Endothelial cell of umbilical vein (primary cell): ENCODE measurements at regions not wholly inside any gene's neighbourhood (a gene's known extent, or its start where the extent isn't known, plus 50 kb on each side); places are given as distances from the start of the nearest gene placed in this dataset.

ENCODE experiments used
- BruUV-seq: library from RNA; stranded (reverse); fragments of 400-500 nt; replicated peaks from 2 replicates; lab custom pipeline; 2021; lab: Mats Ljungman, UMichigan
- CTCF ChIA-PET: fragments of 300-600, 350-600 bp; sonication (Branson Sonifier 250); formaldehyde crosslinking; loops from one replicate; lab custom pipeline; 2021; ENCODE audit warnings: antibody characterized with exemption, inconsistent platforms; lab: Charles Lee
- POLR2A ChIA-PET: fragments of 300-600, 350-600 bp; sonication (Branson Sonifier 250); formaldehyde crosslinking; loops from one replicate; lab custom pipeline; 2021; ENCODE audit warnings: antibody characterized with exemption, inconsistent platforms; lab: Charles Lee
- DNase-seq: peaks from one replicate; pipeline ENCODE4 v3.0.0-alpha.2; 2011; ENCODE audit warnings: low read depth, low spot score
- FAIRE-seq: peaks from 2 replicates; lab custom pipeline; 2011; peaks lifted over from hg19 to GRCh38; lab: Jason Lieb, UNC
- H2AFZ ChIP-seq: 2 replicates; pipeline ENCODE4 v1.6.0; 2012; ENCODE audit warnings: low read depth, low read length, control low read depth, inconsistent platforms
- H3K27ac ChIP-seq: 2 replicates; pipeline ENCODE4 v1.5.1; 2011; ENCODE audit warnings: low read depth, mild to moderate bottlenecking, control low read depth, low read length, moderate library complexity; ENCODE audit not compliant: insufficient read depth
- H3K27me3 ChIP-seq, 2 experiments: 2 replicates each; pipeline versions ENCODE4 v1.6.0 to v1.6.1; 2011; ENCODE audit warnings: low read length in 2 of 2, mixed read lengths in 1 of 2; ENCODE audit not compliant: control insufficient read depth in 2 of 2, insufficient read depth in 2 of 2
- H3K36me3 ChIP-seq, 2 experiments: 2 replicates in 1 of 2; 3 replicates in 1 of 2; pipeline ENCODE4 v1.5.1; 2011; ENCODE audit warnings: low read length in 2 of 2, mild to moderate bottlenecking in 1 of 2, moderate library complexity in 1 of 2; ENCODE audit not compliant: control insufficient read depth in 2 of 2, insufficient read depth in 2 of 2; ENCODE audit errors: extremely low read depth in 1 of 2
- H3K4me1 ChIP-seq: 3 replicates; pipeline ENCODE4 v1.5.1; 2011; ENCODE audit warnings: mild to moderate bottlenecking, low read length; ENCODE audit not compliant: control insufficient read depth, insufficient read depth; ENCODE audit errors: extremely low read depth
- H3K4me2 ChIP-seq: 2 replicates; pipeline ENCODE4 v1.6.1; 2011; ENCODE audit warnings: low read length, control low read depth, mixed read lengths; ENCODE audit not compliant: insufficient read depth
- H3K4me3 ChIP-seq, 3 experiments: fragments of 200-600 bp in 1 of 3; sonication (generic), shearing (Covaris generic) in 1 of 3; replicated peaks in 1 of 3; 2 replicates each; pipeline ENCODE4 v1.5.1; 2011 to 2016; ENCODE audit warnings: control low read depth in 3 of 3, low read length in 3 of 3, mild to moderate bottlenecking in 2 of 3, inconsistent platforms in 1 of 3, low read depth in 1 of 3, moderate library complexity in 1 of 3; ENCODE audit not compliant: insufficient read depth in 1 of 3
- H3K79me2 ChIP-seq: 2 replicates; pipeline ENCODE4 v1.6.0; 2012; ENCODE audit warnings: low read length, inconsistent platforms; ENCODE audit not compliant: control insufficient read depth, insufficient read depth
- H3K9ac ChIP-seq: replicated peaks from 2 replicates; pipeline ENCODE3; 2011; ENCODE audit warnings: low read length, control low read depth; ENCODE audit not compliant: insufficient read depth; ENCODE audit errors: extremely low read depth
- H3K9me1 ChIP-seq: replicated peaks from 3 replicates; pipeline ENCODE4 v1.6.0; 2011; ENCODE audit warnings: mild to moderate bottlenecking, low read length; ENCODE audit not compliant: control insufficient read depth, insufficient read depth; ENCODE audit errors: extremely low read depth
- H3K9me3 ChIP-seq: replicated peaks from 2 replicates; pipeline ENCODE4 v1.5.1; 2012; ENCODE audit warnings: low read length, inconsistent platforms; ENCODE audit not compliant: control insufficient read depth, insufficient read depth
- H4K20me1 ChIP-seq: replicated peaks from 2 replicates; pipeline ENCODE3; 2011; ENCODE audit warnings: mild to moderate bottlenecking, low read length; ENCODE audit not compliant: control insufficient read depth, insufficient read depth; ENCODE audit errors: extremely low read depth
- CTCF ChIP-seq, 2 donors: IDR thresholded peaks; 1 replicate in 1 of 2; 2 replicates in 1 of 2; pipeline ENCODE4 v1.5.1; 2011; ENCODE audit warnings: low read length in 2 of 2, mild to moderate bottlenecking in 2 of 2, moderate library complexity in 2 of 2, control low read depth in 1 of 2, inconsistent platforms in 1 of 2, low read depth in 1 of 2; ENCODE audit not compliant: insufficient read depth in 1 of 2; ENCODE audit errors: extremely low read depth in 1 of 2
- EZH2 ChIP-seq: IDR thresholded peaks from 2 replicates; pipeline ENCODE4 v1.6.1; 2012; ENCODE audit warnings: borderline replicate concordance, low read depth, mild to moderate bottlenecking, moderate library complexity, low read length, inconsistent platforms; ENCODE audit not compliant: severe bottlenecking
- FOS ChIP-seq: IDR thresholded peaks from 2 replicates; pipeline ENCODE4 v1.6.1; 2011; ENCODE audit warnings: mild to moderate bottlenecking, low read length, moderate library complexity, borderline replicate concordance; ENCODE audit not compliant: insufficient read depth
- GATA2 ChIP-seq: IDR thresholded peaks from 2 replicates; pipeline ENCODE4 v1.7.0; 2011; ENCODE audit warnings: low read depth, mild to moderate bottlenecking, moderate library complexity, mixed read lengths, low read length; ENCODE audit not compliant: insufficient read length, insufficient read depth
- JUN ChIP-seq: IDR thresholded peaks from 2 replicates; pipeline ENCODE4 v1.6.1; 2011; ENCODE audit warnings: borderline replicate concordance, low read depth; ENCODE audit not compliant: insufficient read length, insufficient read depth
- MYC ChIP-seq: IDR thresholded peaks from one replicate; pipeline ENCODE4 v1.6.1; 2011; ENCODE audit warnings: mild to moderate bottlenecking, low read depth, low read length
- POLR2A ChIP-seq: IDR thresholded peaks from 2 replicates; pipeline ENCODE4 v1.6.1; 2012; ENCODE audit warnings: low read depth, mild to moderate bottlenecking, control low read depth, low read length
- POLR2AphosphoS5 ChIP-seq: IDR thresholded peaks from 2 replicates; pipeline ENCODE4 v1.6.1; 2012; ENCODE audit warnings: low read depth, mild to moderate bottlenecking, control low read depth, low read length, moderate library complexity; ENCODE audit not compliant: insufficient read depth
- dilution Hi-C: fragments of 300-500 bp; cut with MboI; formaldehyde crosslinking; loops from one replicate; pipeline ENCODE4 v1.15.0; 2019; ENCODE audit warnings: low sequenced_read_pairs; ENCODE audit not compliant: extremely low pct_ligation_motif_present
- intact Hi-C: fragments of 100-400 bp; cut with micrococcal nuclease; formaldehyde crosslinking; loops from one replicate; pipeline ENCODE4 v1.10.0; 2022
- TF ChIP-seq, protein P1 (sequence below): IDR thresholded peaks from 2 replicates; pipeline ENCODE4 v1.6.1; 2011; ENCODE audit not compliant: insufficient read depth, insufficient read length

GRCh38 chr19:30172613-30173242 is 199.5 kb upstream of the ZNF536 start:
- FAIRE-seq (no peak), DNase-seq (no peak)
- Histone ChIP-seq H2AFZ (no peak overlapping the region), H3K4me2 (no peak overlapping the region), H4K20me1 (no peaks in the 10 kb centered on the region), H3K79me2 (no peaks in the 10 kb centered on the region), H3K9ac (no peak overlapping the region), H3K4me1 (no peaks in the 10 kb centered on the region), H3K36me3 (no peaks in the 10 kb centered on the region), H3K9me3 (peaks cover 2% of the 10 kb centered on the region), H3K9me1 (no peaks in the 10 kb centered on the region), H3K27ac (no peak overlapping the region), H3K4me3 (no peak overlapping the region), H3K27me3 (no peaks in the 10 kb centered on the region)
- CTCF ChIA-PET, result no interaction called here
- POLR2A ChIA-PET, result no interaction called here
- intact Hi-C loops (no loop called here), dilution Hi-C loops (no loop called here)
- BruUV-seq, result no TSS peak
- TF ChIP-seq MYC (no peak), POLR2A (no peak), POLR2AphosphoS5 (no peak), EZH2 (no peak), FOS (no peak), JUN (no peak), GATA2 (no peak), CTCF (IDR thresholded peaks at IDR 0.05; ENCODE audit: extremely low read depth in 1 of 2, insufficient read depth in 1 of 2, low read depth in 1 of 2, low read length in 2 of 2) (no peak)
- TF ChIP-seq, protein P1, sequence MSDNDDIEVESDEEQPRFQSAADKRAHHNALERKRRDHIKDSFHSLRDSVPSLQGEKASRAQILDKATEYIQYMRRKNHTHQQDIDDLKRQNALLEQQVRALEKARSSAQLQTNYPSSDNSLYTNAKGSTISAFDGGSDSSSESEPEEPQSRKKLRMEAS, result no peak
